ENCODE measurements at regions not wholly inside any gene's neighbourhood (a gene's known extent, or its start where the extent isn't known, plus 50 kb on each side); places are given as distances from the start of the nearest gene placed in this dataset.
"Not testable (repeated sequence)": the region's sequence is repeated elsewhere in the genome, so short reads cannot be mapped to it uniquely, and the experiment has no call there.

DNA sequence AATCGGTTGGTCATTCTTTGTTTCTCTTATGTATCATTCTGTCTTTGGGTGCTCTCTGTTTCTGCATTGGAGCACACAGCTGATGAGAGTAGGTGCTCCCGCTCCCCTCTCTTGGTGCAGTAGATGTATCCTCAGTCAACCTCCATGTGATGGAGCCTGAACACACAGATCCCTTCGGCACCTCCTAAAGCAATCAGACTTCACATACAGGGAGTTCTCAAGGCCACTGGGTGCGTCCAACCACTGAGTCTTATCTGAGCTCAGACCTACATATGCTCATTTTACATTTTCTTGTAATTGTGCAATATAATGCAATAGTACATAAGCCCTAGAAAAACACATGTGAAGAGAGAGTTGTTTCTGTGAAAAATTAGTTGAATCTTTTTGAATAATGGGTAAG is 198.1 kb upstream of the ATP10A start:
- TF ChIP-seq, protein P1, sequence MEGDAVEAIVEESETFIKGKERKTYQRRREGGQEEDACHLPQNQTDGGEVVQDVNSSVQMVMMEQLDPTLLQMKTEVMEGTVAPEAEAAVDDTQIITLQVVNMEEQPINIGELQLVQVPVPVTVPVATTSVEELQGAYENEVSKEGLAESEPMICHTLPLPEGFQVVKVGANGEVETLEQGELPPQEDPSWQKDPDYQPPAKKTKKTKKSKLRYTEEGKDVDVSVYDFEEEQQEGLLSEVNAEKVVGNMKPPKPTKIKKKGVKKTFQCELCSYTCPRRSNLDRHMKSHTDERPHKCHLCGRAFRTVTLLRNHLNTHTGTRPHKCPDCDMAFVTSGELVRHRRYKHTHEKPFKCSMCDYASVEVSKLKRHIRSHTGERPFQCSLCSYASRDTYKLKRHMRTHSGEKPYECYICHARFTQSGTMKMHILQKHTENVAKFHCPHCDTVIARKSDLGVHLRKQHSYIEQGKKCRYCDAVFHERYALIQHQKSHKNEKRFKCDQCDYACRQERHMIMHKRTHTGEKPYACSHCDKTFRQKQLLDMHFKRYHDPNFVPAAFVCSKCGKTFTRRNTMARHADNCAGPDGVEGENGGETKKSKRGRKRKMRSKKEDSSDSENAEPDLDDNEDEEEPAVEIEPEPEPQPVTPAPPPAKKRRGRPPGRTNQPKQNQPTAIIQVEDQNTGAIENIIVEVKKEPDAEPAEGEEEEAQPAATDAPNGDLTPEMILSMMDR (IDR thresholded peaks at IDR 0.05; ENCODE audit: control extremely low read depth, extremely low read depth) = no peak
- no peak overlapping the region for H3K4me3 ChIP-seq
- H3K36me3 ChIP-seq (ENCODE audit: control insufficient read depth in 4 of 4, insufficient read depth in 4 of 4, low read length in 4 of 4) = no peaks in the 10 kb centered on the region
- peaks cover 0 to 4% (median 0%) of the 10 kb centered on the region in 4 donors for H3K9me3 ChIP-seq (ENCODE audit: control insufficient read depth in 4 of 4, insufficient read depth in 3 of 4, low read length in 3 of 4)
- no peak for ATAC-seq (ENCODE audit: insufficient read depth, low FRiP score)
- DNase-seq = no peak
- no peaks in the 10 kb centered on the region for H3K4me1 ChIP-seq (ENCODE audit: control insufficient read depth in 5 of 5, insufficient read depth in 5 of 5, low read length in 5 of 5)
- H3K27ac ChIP-seq (ENCODE audit: low read depth in 1 of 2, low read length in 1 of 2) = no peak overlapping the region
- no peaks in the 10 kb centered on the region for H3K27me3 ChIP-seq (ENCODE audit: control insufficient read depth in 3 of 3, insufficient read depth in 3 of 3, low read length in 2 of 3)
- 82 to 84% methylated on average over 4 of the region's 4 CpGs for WGBS, 2 donors
- H3K9ac ChIP-seq (ENCODE audit: insufficient read depth in 1 of 2, low read length in 2 of 2) = no peak overlapping the region

- 91 to 95% methylated on average over 25 to 29 of the region's 29 CpGs for WGBS, 2 donors
- ATAC-seq (ENCODE audit: insufficient read depth, low FRiP score) = not testable (repeated sequence)
These were observed 193.6 kb upstream of the ATP10A start for GRCh38 chr15:26056766-26057165.

DNA sequence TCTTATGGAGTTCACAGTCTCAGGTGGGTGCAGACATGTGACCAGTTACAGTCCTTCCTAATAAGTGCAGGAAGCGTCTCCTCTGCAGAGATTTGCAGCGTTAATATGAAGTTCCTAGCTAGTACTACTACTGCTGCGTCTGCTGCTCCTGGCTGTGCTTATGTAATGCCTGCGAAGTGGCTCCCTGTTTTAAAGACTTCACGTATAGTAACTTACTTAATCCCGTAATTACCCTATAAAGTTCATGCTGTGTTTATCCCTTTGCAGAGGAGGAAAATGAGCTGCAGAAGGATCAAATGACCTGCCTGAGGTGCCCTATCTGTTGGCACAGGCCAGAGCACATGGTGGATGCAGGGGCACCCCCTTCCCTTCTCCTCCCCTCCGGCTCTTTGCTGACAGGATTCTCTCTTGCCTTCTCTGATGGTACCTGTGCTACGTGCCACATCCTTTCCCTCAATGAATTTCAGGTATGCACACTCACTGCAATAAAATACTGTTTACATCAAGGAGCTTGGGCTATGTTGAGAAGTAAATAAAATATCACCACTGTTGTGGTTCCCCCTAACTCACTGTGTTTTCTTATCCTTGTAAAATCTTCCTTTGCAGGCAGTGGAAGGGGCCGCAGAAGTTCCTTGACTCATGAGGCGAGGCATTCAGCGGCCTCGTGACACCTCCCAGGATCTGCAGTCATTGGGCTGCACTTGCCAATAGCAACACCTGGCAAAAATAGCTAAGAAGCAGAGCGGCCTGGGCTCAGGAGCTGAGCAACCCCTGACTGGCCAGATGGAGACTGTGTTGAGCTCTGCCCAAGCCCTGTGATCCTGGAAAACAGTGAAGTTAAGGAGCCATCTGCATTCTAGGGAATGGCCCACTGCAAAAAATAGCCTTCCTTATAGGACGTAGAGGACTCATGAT is 188.9 kb upstream of the ATP10A start:
- DNase-seq (no peak), ATAC-seq (ENCODE audit: insufficient read depth, low FRiP score) (no peak)
- H3K27me3 ChIP-seq (ENCODE audit: control insufficient read depth in 3 of 3, insufficient read depth in 3 of 3, low read length in 2 of 3) = no peaks in the 10 kb centered on the region
- no peak overlapping the region for H3K4me3 ChIP-seq
- no peaks in the 10 kb centered on the region for H3K36me3 ChIP-seq (ENCODE audit: control insufficient read depth in 4 of 4, insufficient read depth in 4 of 4, low read length in 4 of 4)
- 72 to 74% methylated on average over 14 of the region's 14 CpGs for WGBS, 2 donors
- H3K27ac ChIP-seq (ENCODE audit: low read depth in 1 of 2, low read length in 1 of 2) = no peak overlapping the region
- no peak overlapping the region for H3K9ac ChIP-seq (ENCODE audit: insufficient read depth in 1 of 2, low read length in 2 of 2)
- H3K9me3 ChIP-seq (ENCODE audit: control insufficient read depth in 4 of 4, insufficient read depth in 3 of 4, low read length in 3 of 4) = peaks cover 0 to under 1% (median 0%) of the 10 kb centered on the region in 4 donors
- no peaks in the 10 kb centered on the region for H3K4me1 ChIP-seq (ENCODE audit: control insufficient read depth in 5 of 5, insufficient read depth in 5 of 5, low read length in 5 of 5)
- TF ChIP-seq, protein P1 (IDR thresholded peaks at IDR 0.05; ENCODE audit: control extremely low read depth, extremely low read depth) = no peak

More at GRCh38 chr15:26056766-26057165, 193.6 kb upstream of the ATP10A start:
- not testable (repeated sequence) for H3K27me3 ChIP-seq (ENCODE audit: control insufficient read depth in 3 of 3, insufficient read depth in 3 of 3, low read length in 2 of 3); H3K9ac ChIP-seq (ENCODE audit: insufficient read depth in 1 of 2, low read length in 2 of 2); H3K9me3 ChIP-seq (ENCODE audit: control insufficient read depth in 4 of 4, insufficient read depth in 3 of 4, low read length in 3 of 4); H3K4me1 ChIP-seq (ENCODE audit: control insufficient read depth in 5 of 5, insufficient read depth in 5 of 5, low read length in 5 of 5); H3K36me3 ChIP-seq (ENCODE audit: control insufficient read depth in 4 of 4, insufficient read depth in 4 of 4, low read length in 4 of 4); DNase-seq; H3K4me3 ChIP-seq; H3K27ac ChIP-seq (ENCODE audit: low read depth in 1 of 2, low read length in 1 of 2)

DNA sequence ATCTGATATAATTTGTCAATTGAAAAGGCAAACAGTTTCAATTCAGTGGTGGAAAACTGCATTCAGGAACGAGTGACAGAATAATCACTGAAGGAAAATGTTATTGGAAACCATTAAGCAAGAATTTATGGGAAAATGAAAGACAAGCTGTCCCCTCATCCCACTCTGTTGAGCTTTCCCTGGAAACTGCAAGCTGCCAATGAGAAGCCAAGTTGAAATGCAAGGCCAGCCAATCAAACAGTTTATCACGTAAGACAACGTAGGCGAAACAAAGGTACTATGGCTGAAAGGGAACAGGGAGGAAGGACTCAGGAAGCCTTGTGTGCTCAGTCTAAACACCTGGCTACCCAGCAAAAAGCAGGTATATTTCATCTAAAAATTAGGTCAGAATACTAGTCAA is 187.9 kb upstream of the ATP10A start:
- Histone ChIP-seq H3K9me3 (ENCODE audit: control insufficient read depth in 4 of 4, insufficient read depth in 3 of 4, low read length in 3 of 4) (no peaks in the 10 kb centered on the region), H3K9ac (ENCODE audit: insufficient read depth in 1 of 2, low read length in 2 of 2) (no peak overlapping the region), H3K4me1 (ENCODE audit: control insufficient read depth in 5 of 5, insufficient read depth in 5 of 5, low read length in 5 of 5) (no peaks in the 10 kb centered on the region), H3K27me3 (ENCODE audit: control insufficient read depth in 3 of 3, insufficient read depth in 3 of 3, low read length in 2 of 3) (no peaks in the 10 kb centered on the region), H3K27ac (ENCODE audit: low read depth in 1 of 2, low read length in 1 of 2) (no peak overlapping the region), H3K4me3 (no peak overlapping the region), H3K36me3 (ENCODE audit: control insufficient read depth in 4 of 4, insufficient read depth in 4 of 4, low read length in 4 of 4) (no peaks in the 10 kb centered on the region)
- DNase-seq (no peak), ATAC-seq (ENCODE audit: insufficient read depth, low FRiP score) (no peak)
- 50 to 77% methylated on average over 4 of the region's 4 CpGs for WGBS, 2 donors
- TF ChIP-seq, protein P1 (IDR thresholded peaks at IDR 0.05; ENCODE audit: control extremely low read depth, extremely low read depth) = no peak

All from lung (tissue), 11 donors.